Kidney (tissue), 13 donors: ENCODE measurements at regions not wholly inside any gene's neighbourhood (a gene's known extent, or its start where the extent isn't known, plus 50 kb on each side); places are given as distances from the start of the nearest gene placed in this dataset.

ENCODE experiments used
- DNase-seq, 5 donors: peaks; one replicate each; pipeline ENCODE4 v3.0.0-alpha.2; 2013 to 2020
- FAIRE-seq: peaks from 2 replicates; lab custom pipeline; 2012; peaks lifted over from hg19 to GRCh38; lab: Jason Lieb, UNC
- H3K27ac ChIP-seq, 2 donors: one replicate each; pipeline ENCODE4 v1.7.0; 2013; ENCODE audit warnings: low read depth in 2 of 2, low read length in 2 of 2, inconsistent platforms in 1 of 2
- H3K27me3 ChIP-seq: one replicate; pipeline ENCODE4 v1.7.1; 2013; ENCODE audit warnings: low read length, inconsistent platforms; ENCODE audit not compliant: control insufficient read depth, insufficient read depth
- H3K36me3 ChIP-seq, 3 donors: one replicate each; pipeline versions ENCODE4 v1.7.0 to v1.7.1; 2013; ENCODE audit warnings: low read length in 3 of 3, control low read depth in 1 of 3, inconsistent platforms in 1 of 3; ENCODE audit not compliant: insufficient read depth in 3 of 3, control insufficient read depth in 2 of 3
- H3K4me1 ChIP-seq, 3 donors: one replicate each; pipeline versions ENCODE4 v1.7.0 to v1.7.1; 2013; ENCODE audit warnings: low read length in 3 of 3, inconsistent platforms in 1 of 3, low read depth in 1 of 3; ENCODE audit not compliant: control insufficient read depth in 2 of 3, insufficient read depth in 2 of 3
- H3K4me3 ChIP-seq, 3 donors: one replicate each; pipeline versions ENCODE4 v1.7.0 to v1.8.1; 2013; ENCODE audit warnings: low read length in 3 of 3, control low read depth in 1 of 3, inconsistent platforms in 1 of 3
- H3K9ac ChIP-seq, 3 donors: one replicate each; pipeline versions ENCODE4 v1.7.0 to v1.7.1; 2013; ENCODE audit warnings: low read length in 3 of 3, control low read depth in 1 of 3, inconsistent platforms in 1 of 3
- H3K9me3 ChIP-seq, 3 donors: one replicate each; pipeline versions ENCODE4 v1.7.0 to v1.7.1; 2013; ENCODE audit warnings: low read length in 3 of 3, control low read depth in 1 of 3, inconsistent platforms in 1 of 3; ENCODE audit not compliant: control insufficient read depth in 2 of 3, insufficient read depth in 1 of 3
- CTCF ChIP-seq: IDR thresholded peaks from 3 replicates; pipeline ENCODE4 v1.5.1; 2012; ENCODE audit warnings: mild to moderate bottlenecking, moderate library complexity, borderline replicate concordance; ENCODE audit not compliant: insufficient read depth; ENCODE audit errors: extremely low read depth
- intact Hi-C: fragments of 100-400 bp; cut with DNase I; formaldehyde crosslinking; loops from one replicate; pipeline ENCODE4 v1.11.1; 2022
- donor health status: control.
- donor health status: control.
- donor health status: control.
- donor health status: control.
- donor health status: control.
- donor health status: DM: yes; HTN: yes; CAD: no.
- donor health status: Normal renal cell carcinoma (clear cell type).

- FAIRE-seq = no peak
- Histone ChIP-seq H3K4me1 (no peaks in the 10 kb centered on the region), H3K27me3 (no peaks in the 10 kb centered on the region), H3K9me3 (no peaks in the 10 kb centered on the region), H3K9ac (no peak overlapping the region), H3K36me3 (no peaks in the 10 kb centered on the region), H3K4me3 (no peak overlapping the region), H3K27ac (no peak overlapping the region)
- DNase-seq = no peak
- no peak for TF ChIP-seq CTCF
- intact Hi-C loops = no loop called here
Measured at GRCh38 chr9:108445431-108446071, 410.2 kb downstream of the ACTL7B start.

- no peak for FAIRE-seq
- no peaks in the 10 kb centered on the region for H3K27me3 ChIP-seq
- TF ChIP-seq CTCF = no peak
- no peak overlapping the region for H3K27ac ChIP-seq
- no peaks in the 10 kb centered on the region for H3K9me3 ChIP-seq
- intact Hi-C loops = no loop called here
- DNase-seq = peak in 2 of 5 donors; percentile 4 to 24
- no peaks in the 10 kb centered on the region for H3K4me1 ChIP-seq
- no peak overlapping the region for H3K4me3 ChIP-seq
- no peaks in the 10 kb centered on the region for H3K36me3 ChIP-seq
- no peak overlapping the region for H3K9ac ChIP-seq
Measured at GRCh38 chr9:108444400-108445358, 411.1 kb downstream of the ACTL7B start.

GRCh38 chr9:108443741-108444140 lies 412.0 kb downstream of the ACTL7B start:
- no peak for DNase-seq
- Histone ChIP-seq H3K9ac (no peak overlapping the region), H3K27me3 (no peaks in the 10 kb centered on the region), H3K4me3 (no peak overlapping the region), H3K9me3 (no peaks in the 10 kb centered on the region), H3K36me3 (no peaks in the 10 kb centered on the region), H3K4me1 (no peaks in the 10 kb centered on the region), H3K27ac (no peak overlapping the region)
- no peak for TF ChIP-seq CTCF
- no peak for FAIRE-seq
- intact Hi-C loops = no loop called here
